ENCODE measurements at regions not wholly inside any gene's neighbourhood (a gene's known extent, or its start where the extent isn't known, plus 50 kb on each side); places are given as distances from the start of the nearest gene placed in this dataset.

DNA sequence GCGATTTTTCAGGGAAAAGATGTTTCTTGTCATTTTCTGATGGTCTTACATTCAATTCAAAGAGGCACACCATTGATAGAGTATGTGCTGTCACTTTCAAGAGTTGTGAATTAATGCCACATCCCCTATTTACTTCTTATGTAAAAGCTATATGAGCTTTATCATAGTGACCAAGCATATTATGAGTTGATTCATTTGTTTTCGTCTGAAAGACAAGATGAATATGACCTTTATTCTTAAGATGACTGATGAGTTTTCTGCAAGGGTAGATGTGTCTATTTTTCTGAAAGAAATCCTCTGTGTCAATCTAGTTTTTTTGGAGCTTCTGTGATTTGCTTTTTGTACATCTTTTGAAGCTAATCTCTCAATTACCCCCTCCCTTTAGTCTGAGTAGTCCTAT lies 676.3 kb upstream of the ARGLU1 start:
- TF ChIP-seq POLR2AphosphoS5 (IDR thresholded peaks at IDR 0.05; ENCODE audit: borderline replicate concordance, low read depth, low read length) = no peak
- TF ChIP-seq EZH2 (IDR thresholded peaks at IDR 0.05) = no peak
- TF ChIP-seq FOXP2 (optimal IDR thresholded peaks at IDR 0.05; ENCODE audit: control extremely low read depth, extremely low read length, insufficient read depth) = no peak

Measured in SK-N-MC (cell line).